ENCODE measurements at regions not wholly inside any gene's neighbourhood (a gene's known extent, or its start where the extent isn't known, plus 50 kb on each side); places are given as distances from the start of the nearest gene placed in this dataset.

DNA sequence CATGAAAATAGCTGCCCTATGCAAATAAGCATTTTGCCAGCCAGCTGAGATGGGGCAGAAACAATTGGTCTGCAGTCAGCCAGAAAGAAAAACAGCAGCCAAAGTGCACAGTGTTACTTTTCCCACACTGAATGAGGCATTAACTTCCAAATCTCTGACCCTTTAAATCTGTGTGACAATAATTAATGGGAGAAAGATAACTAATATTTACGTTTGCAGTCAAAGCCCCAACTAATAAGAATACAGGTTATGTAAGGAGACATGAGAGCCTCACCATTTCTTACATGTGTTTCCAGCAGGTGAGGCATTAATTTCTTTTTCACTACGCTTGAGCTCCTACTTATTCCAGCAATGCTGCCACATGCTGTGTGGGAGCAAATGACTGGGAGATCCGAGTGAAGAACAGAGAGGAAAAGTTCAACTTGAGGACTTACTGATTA lies 339.0 kb downstream of the SATB2 start:
- Histone ChIP-seq H3K4me2 (ENCODE audit: control insufficient read depth, extremely low read depth, insufficient read depth, low read depth, low read length) (no peak overlapping the region), H3K36me3 (ENCODE audit: control insufficient read depth in 2 of 2, extremely low read depth in 1 of 2, insufficient read depth in 2 of 2, low read length in 2 of 2) (no peaks in the 10 kb centered on the region), H3K27ac (ENCODE audit: control insufficient read depth, insufficient read depth, low read length) (no peak overlapping the region), H3K79me2 (ENCODE audit: control insufficient read depth, insufficient read depth, low read length) (no peaks in the 10 kb centered on the region), H3K9ac (ENCODE audit: control insufficient read depth, extremely low read depth, insufficient read depth, low read length) (no peak overlapping the region), H3K9me1 (ENCODE audit: control insufficient read depth, extremely low read depth, insufficient read depth, low read length) (no peaks in the 10 kb centered on the region), H3K4me3 (ENCODE audit: control insufficient read depth in 2 of 3, extremely low read depth in 1 of 3, insufficient read depth in 2 of 3, low read depth in 1 of 3, low read length in 3 of 3) (no peak overlapping the region), H3K27me3 (ENCODE audit: control insufficient read depth, extremely low read depth, insufficient read depth, low read length) (no peaks in the 10 kb centered on the region), H3K9me3 (ENCODE audit: control insufficient read depth, low read depth, low read length) (no peaks in the 10 kb centered on the region), H4K20me1 (ENCODE audit: control insufficient read depth, extremely low read depth, insufficient read depth, low read length) (no peaks in the 10 kb centered on the region), H3K4me1 (ENCODE audit: control insufficient read depth, extremely low read depth, insufficient read depth, low read length) (no peaks in the 10 kb centered on the region), H2AFZ (ENCODE audit: control insufficient read depth, low read length) (no peak overlapping the region)
- FAIRE-seq (no peak), DNase-seq (ENCODE audit: low read depth, low spot score) (no peak)
- TF ChIP-seq, protein P1, sequence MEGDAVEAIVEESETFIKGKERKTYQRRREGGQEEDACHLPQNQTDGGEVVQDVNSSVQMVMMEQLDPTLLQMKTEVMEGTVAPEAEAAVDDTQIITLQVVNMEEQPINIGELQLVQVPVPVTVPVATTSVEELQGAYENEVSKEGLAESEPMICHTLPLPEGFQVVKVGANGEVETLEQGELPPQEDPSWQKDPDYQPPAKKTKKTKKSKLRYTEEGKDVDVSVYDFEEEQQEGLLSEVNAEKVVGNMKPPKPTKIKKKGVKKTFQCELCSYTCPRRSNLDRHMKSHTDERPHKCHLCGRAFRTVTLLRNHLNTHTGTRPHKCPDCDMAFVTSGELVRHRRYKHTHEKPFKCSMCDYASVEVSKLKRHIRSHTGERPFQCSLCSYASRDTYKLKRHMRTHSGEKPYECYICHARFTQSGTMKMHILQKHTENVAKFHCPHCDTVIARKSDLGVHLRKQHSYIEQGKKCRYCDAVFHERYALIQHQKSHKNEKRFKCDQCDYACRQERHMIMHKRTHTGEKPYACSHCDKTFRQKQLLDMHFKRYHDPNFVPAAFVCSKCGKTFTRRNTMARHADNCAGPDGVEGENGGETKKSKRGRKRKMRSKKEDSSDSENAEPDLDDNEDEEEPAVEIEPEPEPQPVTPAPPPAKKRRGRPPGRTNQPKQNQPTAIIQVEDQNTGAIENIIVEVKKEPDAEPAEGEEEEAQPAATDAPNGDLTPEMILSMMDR (optimal IDR thresholded peaks at IDR 0.05 in 1 of 3, IDR thresholded peaks at IDR 0.05 in 1 of 3, conservative IDR thresholded peaks at IDR 0.05 in 1 of 3; ENCODE audit: extremely low read depth in 1 of 3, insufficient read depth in 2 of 3, low read length in 3 of 3) = no peak
- no peak for TF ChIP-seq EZH2 (IDR thresholded peaks at IDR 0.05; ENCODE audit: low read length)
- dilution Hi-C loops (cut with MboI; ENCODE audit: extremely low pct_ligation_motif_present, low sequenced_read_pairs) = no loop called here

DNA sequence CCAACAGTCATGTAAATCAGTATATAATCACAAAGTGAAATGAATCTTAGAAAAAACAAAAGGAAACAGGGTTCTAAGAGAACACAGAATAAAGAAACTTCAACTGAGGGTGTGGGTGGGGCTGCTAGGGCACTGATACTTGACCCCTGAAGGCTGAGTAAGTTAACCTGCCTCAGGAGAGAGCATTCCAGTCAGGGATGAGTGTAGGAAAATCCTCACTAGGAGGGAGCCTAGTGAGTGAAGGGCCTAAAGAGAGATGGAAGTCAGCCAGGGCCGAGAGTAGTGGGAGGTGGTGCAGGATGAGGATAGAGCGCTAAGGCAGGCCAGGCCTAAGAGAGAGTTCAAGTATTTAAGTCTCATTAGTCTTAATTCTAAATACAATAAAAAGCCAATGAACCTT lies 342.6 kb downstream of the SATB2 start:
- Histone ChIP-seq H3K9ac (ENCODE audit: control insufficient read depth, extremely low read depth, insufficient read depth, low read length) (no peak overlapping the region), H2AFZ (ENCODE audit: control insufficient read depth, low read length) (no peak overlapping the region), H3K9me3 (ENCODE audit: control insufficient read depth, low read depth, low read length) (no peaks in the 10 kb centered on the region), H3K4me1 (ENCODE audit: control insufficient read depth, extremely low read depth, insufficient read depth, low read length) (no peaks in the 10 kb centered on the region), H3K27ac (ENCODE audit: control insufficient read depth, insufficient read depth, low read length) (no peak overlapping the region), H3K4me2 (ENCODE audit: control insufficient read depth, extremely low read depth, insufficient read depth, low read depth, low read length) (no peak overlapping the region), H3K4me3 (ENCODE audit: control insufficient read depth in 2 of 3, extremely low read depth in 1 of 3, insufficient read depth in 2 of 3, low read depth in 1 of 3, low read length in 3 of 3) (no peak overlapping the region), H4K20me1 (ENCODE audit: control insufficient read depth, extremely low read depth, insufficient read depth, low read length) (no peaks in the 10 kb centered on the region), H3K27me3 (ENCODE audit: control insufficient read depth, extremely low read depth, insufficient read depth, low read length) (no peaks in the 10 kb centered on the region), H3K9me1 (ENCODE audit: control insufficient read depth, extremely low read depth, insufficient read depth, low read length) (no peaks in the 10 kb centered on the region), H3K36me3 (ENCODE audit: control insufficient read depth in 2 of 2, extremely low read depth in 1 of 2, insufficient read depth in 2 of 2, low read length in 2 of 2) (no peaks in the 10 kb centered on the region), H3K79me2 (ENCODE audit: control insufficient read depth, insufficient read depth, low read length) (no peaks in the 10 kb centered on the region)
- no peak for FAIRE-seq
- no peak for DNase-seq (ENCODE audit: low read depth, low spot score)
- dilution Hi-C loops (cut with MboI; ENCODE audit: extremely low pct_ligation_motif_present, low sequenced_read_pairs) = no loop called here
- TF ChIP-seq, protein P1 (optimal IDR thresholded peaks at IDR 0.05 in 1 of 3, IDR thresholded peaks at IDR 0.05 in 1 of 3, conservative IDR thresholded peaks at IDR 0.05 in 1 of 3; ENCODE audit: extremely low read depth in 1 of 3, insufficient read depth in 2 of 3, low read length in 3 of 3) = no peak
- no peak for TF ChIP-seq EZH2 (IDR thresholded peaks at IDR 0.05; ENCODE audit: low read length)

All from keratinocyte (primary cell).